ENCODE measurements at regions not wholly inside any gene's neighbourhood (a gene's known extent, or its start where the extent isn't known, plus 50 kb on each side); places are given as distances from the start of the nearest gene placed in this dataset.

DNA sequence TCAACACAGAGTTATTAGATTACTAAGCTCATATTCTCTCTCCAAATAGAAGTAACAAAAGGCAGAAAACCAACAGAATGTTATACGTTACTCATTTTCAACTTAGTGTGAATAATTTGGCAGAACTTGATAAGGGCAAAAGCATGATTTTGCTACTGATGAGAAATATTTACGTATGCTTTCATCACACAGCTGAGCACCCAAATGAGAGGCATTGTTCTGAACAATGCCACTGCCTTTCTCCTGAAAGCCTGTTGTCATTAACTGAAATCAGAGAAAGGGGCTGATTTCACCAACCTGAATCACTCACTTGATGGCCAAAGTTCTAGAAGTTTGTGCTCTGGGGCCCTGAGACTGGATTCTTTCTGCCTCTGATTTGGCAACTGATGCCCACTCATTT lies 367.5 kb upstream of the PTGER4 start:
- TF ChIP-seq, protein P1, sequence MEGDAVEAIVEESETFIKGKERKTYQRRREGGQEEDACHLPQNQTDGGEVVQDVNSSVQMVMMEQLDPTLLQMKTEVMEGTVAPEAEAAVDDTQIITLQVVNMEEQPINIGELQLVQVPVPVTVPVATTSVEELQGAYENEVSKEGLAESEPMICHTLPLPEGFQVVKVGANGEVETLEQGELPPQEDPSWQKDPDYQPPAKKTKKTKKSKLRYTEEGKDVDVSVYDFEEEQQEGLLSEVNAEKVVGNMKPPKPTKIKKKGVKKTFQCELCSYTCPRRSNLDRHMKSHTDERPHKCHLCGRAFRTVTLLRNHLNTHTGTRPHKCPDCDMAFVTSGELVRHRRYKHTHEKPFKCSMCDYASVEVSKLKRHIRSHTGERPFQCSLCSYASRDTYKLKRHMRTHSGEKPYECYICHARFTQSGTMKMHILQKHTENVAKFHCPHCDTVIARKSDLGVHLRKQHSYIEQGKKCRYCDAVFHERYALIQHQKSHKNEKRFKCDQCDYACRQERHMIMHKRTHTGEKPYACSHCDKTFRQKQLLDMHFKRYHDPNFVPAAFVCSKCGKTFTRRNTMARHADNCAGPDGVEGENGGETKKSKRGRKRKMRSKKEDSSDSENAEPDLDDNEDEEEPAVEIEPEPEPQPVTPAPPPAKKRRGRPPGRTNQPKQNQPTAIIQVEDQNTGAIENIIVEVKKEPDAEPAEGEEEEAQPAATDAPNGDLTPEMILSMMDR (IDR thresholded peaks at IDR 0.05), result no peak
- TF ChIP-seq POLR2A (IDR thresholded peaks at IDR 0.05), result no peak

Measured in transverse colon (tissue), 3 donors.